ENCODE measurements at regions not wholly inside any gene's neighbourhood (a gene's known extent, or its start where the extent isn't known, plus 50 kb on each side); places are given as distances from the start of the nearest gene placed in this dataset.

DNA sequence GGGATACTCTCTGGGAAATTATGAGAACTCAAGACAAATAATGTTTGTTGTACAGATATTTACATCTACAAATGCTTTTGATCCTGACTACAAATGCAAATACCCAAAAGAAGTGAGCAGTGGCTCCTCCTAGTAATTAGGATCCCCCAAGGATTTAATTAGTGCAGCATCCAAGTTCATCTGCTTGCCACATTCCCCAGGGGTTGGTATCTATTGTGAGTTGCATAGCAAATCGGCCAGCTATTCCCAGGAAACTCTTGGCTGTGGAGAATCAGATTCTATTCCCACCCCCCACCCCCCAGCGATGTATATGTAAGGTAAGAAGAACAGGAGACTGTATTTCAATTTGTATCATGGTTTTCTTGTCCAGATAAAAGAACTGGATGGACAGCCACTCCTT is 725.1 kb upstream of the CDH7 start:
- no peaks in the 10 kb centered on the region for H3K9me3 ChIP-seq (ENCODE audit: insufficient read depth, low read length, severe bottlenecking)
- H3K9ac ChIP-seq (ENCODE audit: low read depth, low read length): no peak overlapping the region
- no peaks in the 10 kb centered on the region for H3K79me2 ChIP-seq (ENCODE audit: insufficient read depth, low read length)
- no peak overlapping the region for H3K4me3 ChIP-seq (ENCODE audit: low read depth in 1 of 2, low read length in 2 of 2)
- H3K27me3 ChIP-seq (ENCODE audit: insufficient read depth, low read length, poor library complexity): no peaks in the 10 kb centered on the region
- no peak overlapping the region for H3K27ac ChIP-seq (ENCODE audit: low read length)
- H3K4me2 ChIP-seq (ENCODE audit: insufficient read depth, low read length): no peak overlapping the region
- no peaks in the 10 kb centered on the region for H3K36me3 ChIP-seq (ENCODE audit: insufficient read depth, low read length)
- no peaks in the 10 kb centered on the region for H4K20me1 ChIP-seq (ENCODE audit: insufficient read depth, low read length)
- ATAC-seq (ENCODE audit: insufficient read depth, low read depth) (no peak), DNase-seq (no peak)
- H3K4me1 ChIP-seq (ENCODE audit: insufficient read depth, low read length): no peaks in the 10 kb centered on the region
- no peak overlapping the region for H2AFZ ChIP-seq (ENCODE audit: low read depth, low read length)
- TF ChIP-seq EZH2 (IDR thresholded peaks at IDR 0.05; ENCODE audit: borderline replicate concordance, low read depth, low read length, severe bottlenecking): no peak
- no peak for TF ChIP-seq CTCF (IDR thresholded peaks at IDR 0.05; ENCODE audit: borderline replicate concordance, extremely low read depth, low read length, poor library complexity, severe bottlenecking)

- Histone ChIP-seq H3K9ac (ENCODE audit: low read depth, low read length) (no peak overlapping the region), H3K36me3 (ENCODE audit: insufficient read depth, low read length) (no peaks in the 10 kb centered on the region), H3K27me3 (ENCODE audit: insufficient read depth, low read length, poor library complexity) (no peaks in the 10 kb centered on the region), H4K20me1 (ENCODE audit: insufficient read depth, low read length) (no peaks in the 10 kb centered on the region), H2AFZ (ENCODE audit: low read depth, low read length) (no peak overlapping the region), H3K79me2 (ENCODE audit: insufficient read depth, low read length) (no peaks in the 10 kb centered on the region), H3K4me2 (ENCODE audit: insufficient read depth, low read length) (no peak overlapping the region), H3K27ac (ENCODE audit: low read length) (no peak overlapping the region), H3K4me3 (ENCODE audit: low read depth in 1 of 2, low read length in 2 of 2) (no peak overlapping the region), H3K4me1 (ENCODE audit: insufficient read depth, low read length) (no peaks in the 10 kb centered on the region), H3K9me3 (ENCODE audit: insufficient read depth, low read length, severe bottlenecking) (no peaks in the 10 kb centered on the region)
- no peak for DNase-seq
- TF ChIP-seq EZH2 (IDR thresholded peaks at IDR 0.05; ENCODE audit: borderline replicate concordance, low read depth, low read length, severe bottlenecking) (no peak), CTCF (IDR thresholded peaks at IDR 0.05; ENCODE audit: borderline replicate concordance, extremely low read depth, low read length, poor library complexity, severe bottlenecking) (no peak)
- ATAC-seq (ENCODE audit: insufficient read depth, low read depth): no peak
These were observed 729.8 kb upstream of the CDH7 start for GRCh38 chr18:65021021-65021420.

DNA sequence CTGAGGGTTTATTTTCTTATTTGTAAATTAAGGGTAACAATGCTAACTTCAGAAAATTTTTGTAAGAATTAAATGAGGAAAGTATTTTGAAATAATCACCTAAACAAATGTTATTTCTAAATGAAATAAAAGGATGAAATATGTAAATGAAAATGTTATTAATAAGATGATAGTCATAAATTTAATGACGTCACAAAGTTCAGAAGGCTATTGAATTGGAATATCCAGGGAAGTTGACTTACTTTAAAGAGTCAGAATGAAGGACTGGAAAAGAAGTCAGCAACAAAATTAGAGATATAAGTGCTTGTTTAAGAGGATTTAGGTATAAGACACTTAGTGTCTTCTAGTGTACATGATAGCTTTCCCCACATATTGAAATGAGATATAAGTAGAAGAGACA is 732.6 kb upstream of the CDH7 start:
- no peak overlapping the region for H3K4me3 ChIP-seq (ENCODE audit: low read depth in 1 of 2, low read length in 2 of 2)
- no peak overlapping the region for H3K4me2 ChIP-seq (ENCODE audit: insufficient read depth, low read length)
- DNase-seq: no peak
- TF ChIP-seq EZH2 (IDR thresholded peaks at IDR 0.05; ENCODE audit: borderline replicate concordance, low read depth, low read length, severe bottlenecking): no peak
- TF ChIP-seq CTCF (IDR thresholded peaks at IDR 0.05; ENCODE audit: borderline replicate concordance, extremely low read depth, low read length, poor library complexity, severe bottlenecking): no peak
- H3K36me3 ChIP-seq (ENCODE audit: insufficient read depth, low read length): no peaks in the 10 kb centered on the region
- H3K27me3 ChIP-seq (ENCODE audit: insufficient read depth, low read length, poor library complexity): no peaks in the 10 kb centered on the region
- no peaks in the 10 kb centered on the region for H3K79me2 ChIP-seq (ENCODE audit: insufficient read depth, low read length)
- H3K27ac ChIP-seq (ENCODE audit: low read length): no peak overlapping the region
- no peak for ATAC-seq (ENCODE audit: insufficient read depth, low read depth)
- H3K4me1 ChIP-seq (ENCODE audit: insufficient read depth, low read length): no peaks in the 10 kb centered on the region
- H3K9me3 ChIP-seq (ENCODE audit: insufficient read depth, low read length, severe bottlenecking): no peaks in the 10 kb centered on the region
- no peak overlapping the region for H3K9ac ChIP-seq (ENCODE audit: low read depth, low read length)
- no peak overlapping the region for H2AFZ ChIP-seq (ENCODE audit: low read depth, low read length)
- H4K20me1 ChIP-seq (ENCODE audit: insufficient read depth, low read length): no peaks in the 10 kb centered on the region

GRCh38 chr18:65017372-65017760 is 733.4 kb upstream of the CDH7 start:
- Histone ChIP-seq H3K79me2 (ENCODE audit: insufficient read depth, low read length) (no peaks in the 10 kb centered on the region), H2AFZ (ENCODE audit: low read depth, low read length) (no peak overlapping the region), H3K27me3 (ENCODE audit: insufficient read depth, low read length, poor library complexity) (no peaks in the 10 kb centered on the region), H3K27ac (ENCODE audit: low read length) (no peak overlapping the region), H4K20me1 (ENCODE audit: insufficient read depth, low read length) (no peaks in the 10 kb centered on the region), H3K4me3 (ENCODE audit: low read depth in 1 of 2, low read length in 2 of 2) (no peak overlapping the region), H3K9me3 (ENCODE audit: insufficient read depth, low read length, severe bottlenecking) (no peaks in the 10 kb centered on the region), H3K36me3 (ENCODE audit: insufficient read depth, low read length) (no peaks in the 10 kb centered on the region), H3K9ac (ENCODE audit: low read depth, low read length) (no peak overlapping the region), H3K4me2 (ENCODE audit: insufficient read depth, low read length) (no peak overlapping the region), H3K4me1 (ENCODE audit: insufficient read depth, low read length) (no peaks in the 10 kb centered on the region)
- DNase-seq: no peak
- no peak for ATAC-seq (ENCODE audit: insufficient read depth, low read depth)
- TF ChIP-seq CTCF (IDR thresholded peaks at IDR 0.05; ENCODE audit: borderline replicate concordance, extremely low read depth, low read length, poor library complexity, severe bottlenecking) (no peak), EZH2 (IDR thresholded peaks at IDR 0.05; ENCODE audit: borderline replicate concordance, low read depth, low read length, severe bottlenecking) (no peak)

Data from DND-41 (cell line).